Omental fat pad (tissue), 3 donors: ENCODE measurements at regions not wholly inside any gene's neighbourhood (a gene's known extent, or its start where the extent isn't known, plus 50 kb on each side); places are given as distances from the start of the nearest gene placed in this dataset.

Source experiments
- ATAC-seq: fragments of 150-250 bp; one replicate; pipeline ENCODE4 v1.9.1; 2016; ENCODE audit warnings: mild to moderate bottlenecking, moderate library complexity; ENCODE audit not compliant: low FRiP score
- DNase-seq: peaks from one replicate; pipeline ENCODE4 v3.0.0-alpha.2; 2019; ENCODE audit warnings: low spot score
- TF ChIP-seq, protein P1 (sequence below), 3 donors: fragments of 450-650 bp; IDR thresholded peaks; one replicate each; pipeline ENCODE4 v1.5.1; 2016 to 2017; ENCODE audit warnings: antibody characterized with exemption in 3 of 3, mild to moderate bottlenecking in 3 of 3, moderate library complexity in 2 of 3

DNA sequence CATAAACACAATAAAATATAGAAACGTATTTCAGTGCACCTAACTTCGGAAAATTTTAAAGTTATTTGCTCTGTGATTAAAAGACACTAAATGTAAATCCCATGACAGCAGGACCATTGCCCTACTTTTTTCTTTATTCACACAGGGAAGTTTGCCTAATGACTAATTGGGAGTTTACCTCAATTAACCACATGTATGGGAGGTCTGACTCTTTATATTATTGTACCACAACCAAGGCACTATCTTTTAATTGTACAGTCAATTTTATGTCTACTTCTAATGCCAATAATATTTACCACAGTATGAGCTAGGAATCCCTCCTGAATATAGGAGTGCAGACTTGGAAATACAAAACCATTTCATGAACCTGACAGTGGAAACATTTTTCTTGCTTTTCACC is 360.8 kb upstream of the NEGR1 start:
- ATAC-seq (no peak), DNase-seq (no peak)
- TF ChIP-seq, protein P1, sequence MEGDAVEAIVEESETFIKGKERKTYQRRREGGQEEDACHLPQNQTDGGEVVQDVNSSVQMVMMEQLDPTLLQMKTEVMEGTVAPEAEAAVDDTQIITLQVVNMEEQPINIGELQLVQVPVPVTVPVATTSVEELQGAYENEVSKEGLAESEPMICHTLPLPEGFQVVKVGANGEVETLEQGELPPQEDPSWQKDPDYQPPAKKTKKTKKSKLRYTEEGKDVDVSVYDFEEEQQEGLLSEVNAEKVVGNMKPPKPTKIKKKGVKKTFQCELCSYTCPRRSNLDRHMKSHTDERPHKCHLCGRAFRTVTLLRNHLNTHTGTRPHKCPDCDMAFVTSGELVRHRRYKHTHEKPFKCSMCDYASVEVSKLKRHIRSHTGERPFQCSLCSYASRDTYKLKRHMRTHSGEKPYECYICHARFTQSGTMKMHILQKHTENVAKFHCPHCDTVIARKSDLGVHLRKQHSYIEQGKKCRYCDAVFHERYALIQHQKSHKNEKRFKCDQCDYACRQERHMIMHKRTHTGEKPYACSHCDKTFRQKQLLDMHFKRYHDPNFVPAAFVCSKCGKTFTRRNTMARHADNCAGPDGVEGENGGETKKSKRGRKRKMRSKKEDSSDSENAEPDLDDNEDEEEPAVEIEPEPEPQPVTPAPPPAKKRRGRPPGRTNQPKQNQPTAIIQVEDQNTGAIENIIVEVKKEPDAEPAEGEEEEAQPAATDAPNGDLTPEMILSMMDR (IDR thresholded peaks at IDR 0.05): no peak

DNA sequence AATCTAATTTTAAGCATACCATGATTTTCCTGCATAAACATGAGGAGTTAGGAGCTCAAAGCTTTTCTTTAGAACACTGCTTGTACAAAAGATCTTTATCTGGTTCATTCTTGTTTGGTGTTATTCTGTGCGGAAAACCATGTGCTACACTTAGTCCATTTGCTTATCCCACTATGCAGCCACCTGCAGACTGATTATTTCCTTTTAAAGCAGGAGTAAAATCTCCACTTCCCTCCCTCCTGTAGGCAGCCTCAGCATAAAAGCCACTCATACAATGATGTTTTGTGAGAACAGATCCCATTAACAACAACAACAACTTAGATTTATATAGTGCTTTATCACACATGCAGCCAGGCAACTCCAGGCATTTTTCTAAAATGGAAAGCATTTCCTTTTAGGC is 355.3 kb upstream of the NEGR1 start:
- ATAC-seq: no peak
- TF ChIP-seq, protein P1 (IDR thresholded peaks at IDR 0.05): no peak
- no peak for DNase-seq

DNA sequence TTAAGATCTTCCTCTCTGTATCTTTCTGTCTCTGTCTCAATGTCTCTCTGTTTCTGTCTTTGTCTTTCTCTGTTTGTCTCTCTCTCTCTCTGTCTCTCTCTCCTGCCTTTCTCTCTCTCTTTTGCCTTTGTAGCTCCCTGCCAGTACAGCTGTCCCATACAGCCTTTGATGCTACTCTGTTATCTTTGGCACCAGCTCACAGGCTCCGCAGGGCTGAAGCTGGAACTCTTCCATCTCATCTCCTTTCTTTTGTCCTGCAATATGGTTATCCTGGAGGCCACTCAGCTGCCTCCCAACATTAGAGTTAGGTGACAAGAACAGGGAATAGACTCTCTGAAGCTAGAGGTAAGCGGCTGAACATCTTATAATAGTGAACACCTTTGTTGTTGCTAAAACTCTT is 354.3 kb upstream of the NEGR1 start:
- no peak for ATAC-seq
- TF ChIP-seq, protein P1 (IDR thresholded peaks at IDR 0.05): no peak
- no peak for DNase-seq

DNA sequence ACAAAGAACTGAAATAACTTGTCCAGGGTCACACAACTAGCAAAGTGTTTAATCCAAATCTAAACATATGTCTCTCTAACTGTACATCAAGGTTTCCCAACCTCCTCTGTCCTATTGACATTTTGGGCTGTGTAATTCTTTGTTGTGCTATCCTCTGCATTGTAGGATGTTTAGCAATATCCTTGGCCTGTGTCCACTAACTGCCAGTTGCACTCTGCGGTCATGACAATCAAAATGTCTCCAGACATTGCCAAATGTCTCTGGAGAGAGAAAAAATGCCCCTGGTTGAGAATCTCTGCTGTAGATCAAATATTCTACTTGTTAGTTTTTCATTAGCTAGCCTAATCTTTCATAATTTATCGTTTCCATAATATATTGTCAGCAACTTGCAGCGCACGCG is 353.4 kb upstream of the NEGR1 start:
- no peak for DNase-seq
- TF ChIP-seq, protein P1 (IDR thresholded peaks at IDR 0.05): no peak
- ATAC-seq: no peak

DNA sequence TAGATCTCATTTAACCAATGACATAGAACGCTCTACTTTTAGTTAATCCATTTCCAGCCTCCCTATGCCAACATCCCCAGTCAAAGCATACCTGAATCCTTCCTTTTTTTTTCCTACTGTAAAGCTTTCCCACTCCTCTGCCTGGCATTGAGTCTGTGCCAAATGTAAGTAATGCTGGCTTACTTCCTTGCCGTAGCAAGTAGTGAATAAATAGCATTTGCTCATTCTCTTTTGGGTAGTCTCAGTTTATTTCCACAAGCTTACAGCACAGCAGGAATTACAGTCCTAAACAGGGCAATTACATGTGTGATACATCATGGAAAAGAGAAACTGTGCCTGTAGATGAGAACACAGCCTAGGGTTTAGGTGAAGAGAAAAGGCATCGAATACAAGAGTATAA is 352.6 kb upstream of the NEGR1 start:
- no peak for DNase-seq
- no peak for ATAC-seq
- TF ChIP-seq, protein P1 (IDR thresholded peaks at IDR 0.05): no peak

DNA sequence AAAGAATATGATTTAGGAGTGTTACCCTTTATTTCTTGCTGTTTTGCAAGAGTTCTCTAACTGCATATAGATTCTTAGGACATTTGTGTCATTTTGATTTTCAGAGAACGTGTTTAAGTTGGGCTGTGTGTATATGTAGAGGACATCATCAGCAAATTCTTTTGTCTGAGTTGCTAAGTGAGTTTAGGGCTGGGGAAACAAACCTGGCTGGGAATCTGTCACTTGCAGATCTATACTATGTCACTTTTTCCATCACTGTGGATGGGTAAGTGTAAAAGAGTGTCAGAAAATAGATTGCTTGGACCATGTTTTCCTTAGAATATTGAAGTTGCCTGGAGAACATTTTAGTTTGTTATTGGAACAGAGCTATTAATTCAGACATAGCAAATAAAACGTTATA is 349.1 kb upstream of the NEGR1 start:
- DNase-seq: no peak
- ATAC-seq: no peak
- TF ChIP-seq, protein P1 (IDR thresholded peaks at IDR 0.05): no peak

DNA sequence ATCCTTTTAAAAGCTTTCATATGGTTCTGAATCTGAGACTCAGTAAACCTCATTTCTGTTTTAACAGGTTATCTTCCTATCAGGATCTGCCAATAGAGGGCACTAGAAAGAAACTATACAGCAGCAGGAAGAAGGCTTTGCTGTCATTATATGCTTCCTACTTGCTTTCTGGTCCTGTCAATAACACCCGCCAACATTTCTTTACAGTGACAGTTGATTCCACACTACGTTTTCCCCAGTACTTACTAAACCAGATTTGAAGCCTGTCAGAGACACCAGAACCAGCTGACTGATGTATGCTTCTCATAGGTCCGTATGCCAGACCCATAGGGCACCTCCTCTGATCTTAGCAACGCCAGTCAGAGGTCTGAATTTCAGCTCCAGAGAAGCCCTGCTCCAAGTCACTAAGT is 341.0 kb upstream of the NEGR1 start:
- DNase-seq (no peak), ATAC-seq (no peak)
- TF ChIP-seq, protein P1 (IDR thresholded peaks at IDR 0.05): no peak
